Endodermal cell (in vitro differentiated cells): ENCODE measurements at regions not wholly inside any gene's neighbourhood (a gene's known extent, or its start where the extent isn't known, plus 50 kb on each side); places are given as distances from the start of the nearest gene placed in this dataset.

Experiments
- DNase-seq: peaks from one replicate; pipeline ENCODE4 v3.0.0-alpha.2; 2017
- H3K27ac ChIP-seq: 2 replicates; pipeline ENCODE4 v1.5.1; 2013; ENCODE audit warnings: mild to moderate bottlenecking, low read depth, low read length, moderate library complexity
- H3K27me3 ChIP-seq: 2 replicates; pipeline ENCODE4 v1.6.1; 2013; ENCODE audit warnings: mild to moderate bottlenecking, low read length, moderate library complexity; ENCODE audit not compliant: insufficient read depth, control insufficient read depth, poor library complexity, severe bottlenecking
- H3K36me3 ChIP-seq: 2 replicates; pipeline ENCODE4 v1.7.0; 2013; ENCODE audit warnings: mild to moderate bottlenecking, low read length, moderate library complexity; ENCODE audit not compliant: control insufficient read depth, insufficient read depth
- H3K4me1 ChIP-seq: one replicate; pipeline ENCODE4 v1.7.0; 2013; ENCODE audit warnings: low read length; ENCODE audit not compliant: control insufficient read depth, insufficient read depth
- H3K4me3 ChIP-seq: 2 replicates; pipeline ENCODE4 v1.5.1; 2013; ENCODE audit warnings: mild to moderate bottlenecking, low read length, moderate library complexity
- H3K9ac ChIP-seq: 2 replicates; pipeline ENCODE4 v1.6.1; 2013; ENCODE audit warnings: mild to moderate bottlenecking, low read length, moderate library complexity; ENCODE audit not compliant: poor library complexity, severe bottlenecking; ENCODE audit errors: extremely low read depth
- H3K9me3 ChIP-seq: 2 replicates; pipeline ENCODE4 v1.6.1; 2013; ENCODE audit warnings: mild to moderate bottlenecking, low read length, moderate library complexity; ENCODE audit not compliant: control insufficient read depth
- H3K27ac Mint-ChIP-seq: 2 replicates; pipeline ENCODE4 v1.8.0; 2020; ENCODE audit warnings: mixed read lengths
- H3K27me3 Mint-ChIP-seq: 2 replicates; pipeline ENCODE4 v1.8.0; 2021; ENCODE audit warnings: mild to moderate bottlenecking, mixed read lengths; ENCODE audit not compliant: insufficient read depth
- H3K36me3 Mint-ChIP-seq: 2 replicates; pipeline ENCODE4 v1.8.0; 2020; ENCODE audit warnings: low read depth, mixed read lengths
- H3K4me1 Mint-ChIP-seq: 2 replicates; pipeline ENCODE4 v1.8.0; 2020; ENCODE audit warnings: mixed read lengths
- H3K4me3 Mint-ChIP-seq: 2 replicates; pipeline ENCODE4 v1.8.0; 2020; ENCODE audit warnings: mild to moderate bottlenecking, moderate library complexity, mixed read lengths
- H3K9me3 Mint-ChIP-seq: 2 replicates; pipeline ENCODE4 v1.8.0; 2020; ENCODE audit warnings: mild to moderate bottlenecking, mixed read lengths
- WGBS, 2 experiments: methylation state at CpG; one replicate each; pipeline versions ENCODE4 v1.1.5 to v1.1.7; 2013; ENCODE audit warnings: missing lambda C conversion rate in 2 of 2, mixed read lengths in 1 of 2; ENCODE audit not compliant: insufficient coverage in 1 of 2, insufficient read length in 1 of 2; 5-methylcytosine and 5-hydroxymethylcytosine counted together
- TF ChIP-seq, protein P1 (sequence below): fragments of 200-600 bp; sonication (generic); conservative IDR thresholded peaks from 2 replicates; pipeline ENCODE4 v1.5.0; 2021; ENCODE audit warnings: antibody characterized with exemption, mild to moderate bottlenecking

DNA sequence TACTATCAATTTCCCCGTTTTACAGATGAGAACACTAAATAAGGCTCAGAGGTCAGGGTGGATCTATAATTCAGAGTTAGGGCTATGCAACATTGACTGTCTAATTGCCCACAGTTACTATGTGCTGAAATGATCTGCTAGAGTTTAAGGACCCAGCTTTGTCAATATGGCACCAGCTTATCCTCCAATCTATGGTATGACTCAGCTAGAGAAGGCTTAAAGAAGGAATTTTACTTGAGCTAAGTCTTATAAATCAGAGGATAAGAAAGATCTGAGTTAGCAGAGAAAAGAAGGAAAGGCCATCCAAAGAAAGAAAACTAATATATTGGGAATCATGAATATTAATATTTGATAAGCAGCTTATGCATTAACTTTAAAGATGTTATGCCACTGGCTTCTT, 78.1 kb downstream of the ASB9 start:
- H3K4me3 Mint-ChIP-seq: no peak overlapping the region
- no peaks in the 10 kb centered on the region for H3K36me3 Mint-ChIP-seq
- no peak for DNase-seq
- no peak overlapping the region for H3K9ac ChIP-seq
- H3K27me3 ChIP-seq: no peaks in the 10 kb centered on the region
- peaks cover 4% of the 10 kb centered on the region for H3K27me3 Mint-ChIP-seq
- H3K4me3 ChIP-seq: no peak overlapping the region
- WGBS, 2 experiments: 80% methylated on average over 1 of the region's 1 CpG; no CpG with 5 or more reads in 1 of the 2 experiments
- H3K27ac Mint-ChIP-seq: no peak overlapping the region
- no peaks in the 10 kb centered on the region for H3K9me3 ChIP-seq
- no peaks in the 10 kb centered on the region for H3K4me1 ChIP-seq
- H3K9me3 Mint-ChIP-seq: peaks cover 29% of the 10 kb centered on the region
- no peaks in the 10 kb centered on the region for H3K4me1 Mint-ChIP-seq
- H3K27ac ChIP-seq: no peak overlapping the region
- no peaks in the 10 kb centered on the region for H3K36me3 ChIP-seq
- TF ChIP-seq, protein P1, sequence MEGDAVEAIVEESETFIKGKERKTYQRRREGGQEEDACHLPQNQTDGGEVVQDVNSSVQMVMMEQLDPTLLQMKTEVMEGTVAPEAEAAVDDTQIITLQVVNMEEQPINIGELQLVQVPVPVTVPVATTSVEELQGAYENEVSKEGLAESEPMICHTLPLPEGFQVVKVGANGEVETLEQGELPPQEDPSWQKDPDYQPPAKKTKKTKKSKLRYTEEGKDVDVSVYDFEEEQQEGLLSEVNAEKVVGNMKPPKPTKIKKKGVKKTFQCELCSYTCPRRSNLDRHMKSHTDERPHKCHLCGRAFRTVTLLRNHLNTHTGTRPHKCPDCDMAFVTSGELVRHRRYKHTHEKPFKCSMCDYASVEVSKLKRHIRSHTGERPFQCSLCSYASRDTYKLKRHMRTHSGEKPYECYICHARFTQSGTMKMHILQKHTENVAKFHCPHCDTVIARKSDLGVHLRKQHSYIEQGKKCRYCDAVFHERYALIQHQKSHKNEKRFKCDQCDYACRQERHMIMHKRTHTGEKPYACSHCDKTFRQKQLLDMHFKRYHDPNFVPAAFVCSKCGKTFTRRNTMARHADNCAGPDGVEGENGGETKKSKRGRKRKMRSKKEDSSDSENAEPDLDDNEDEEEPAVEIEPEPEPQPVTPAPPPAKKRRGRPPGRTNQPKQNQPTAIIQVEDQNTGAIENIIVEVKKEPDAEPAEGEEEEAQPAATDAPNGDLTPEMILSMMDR: no peak

GRCh38 chrX:15188039-15188438, 81.8 kb downstream of the ASB9 start:
- TF ChIP-seq, protein P1: peak; percentile 22
- Mint-ChIP-seq H3K27ac (no peak overlapping the region), H3K9me3 (peaks cover 38% of the 10 kb centered on the region), H3K27me3 (peaks cover 2% of the 10 kb centered on the region), H3K36me3 (no peaks in the 10 kb centered on the region), H3K4me1 (peaks cover 4% of the 10 kb centered on the region), H3K4me3 (no peak overlapping the region)
- H3K4me1 ChIP-seq: peaks cover 5% of the 10 kb centered on the region
- H3K27me3 ChIP-seq: no peaks in the 10 kb centered on the region
- H3K4me3 ChIP-seq: no peak overlapping the region
- no peak overlapping the region for H3K27ac ChIP-seq
- H3K9me3 ChIP-seq: no peaks in the 10 kb centered on the region
- peak; percentile 55 for DNase-seq
- WGBS, 2 experiments: 64 to 100% methylated on average over 1 of the region's 1 CpG
- no peaks in the 10 kb centered on the region for H3K36me3 ChIP-seq
- H3K9ac ChIP-seq: no peak overlapping the region

GRCh38 chrX:15177316-15177715, 92.6 kb downstream of the ASB9 start:
- no peaks in the 10 kb centered on the region for H3K4me1 ChIP-seq
- H3K4me3 ChIP-seq: no peak overlapping the region
- H3K27ac ChIP-seq: no peak overlapping the region
- Mint-ChIP-seq H3K27me3 (peaks cover 4% of the 10 kb centered on the region), H3K27ac (no peak overlapping the region), H3K36me3 (no peaks in the 10 kb centered on the region), H3K9me3 (peaks cover 30% of the 10 kb centered on the region), H3K4me3 (no peak overlapping the region), H3K4me1 (no peaks in the 10 kb centered on the region)
- no peaks in the 10 kb centered on the region for H3K9me3 ChIP-seq
- H3K36me3 ChIP-seq: no peaks in the 10 kb centered on the region
- H3K27me3 ChIP-seq: no peaks in the 10 kb centered on the region
- DNase-seq: no peak
- no peak overlapping the region for H3K9ac ChIP-seq
- TF ChIP-seq, protein P1: no peak
- WGBS, 2 experiments: 94% methylated on average over 2 of the region's 3 CpGs; no CpG with 5 or more reads in 1 of the 2 experiments
